Hematopoietic multipotent progenitor cell treated with erythropoietin and hydrocortisone succinate and interleukin-3 and kit ligand, for 6 days (in vitro differentiated cells): ENCODE measurements at regions not wholly inside any gene's neighbourhood (a gene's known extent, or its start where the extent isn't known, plus 50 kb on each side); places are given as distances from the start of the nearest gene placed in this dataset.
A peak's percentile ranks its signal among the peaks of the same experiment; 100 is the strongest.

Experiments used
- DNase-seq: peaks from one replicate; pipeline ENCODE4 v3.0.0-alpha.2; 2015

DNA sequence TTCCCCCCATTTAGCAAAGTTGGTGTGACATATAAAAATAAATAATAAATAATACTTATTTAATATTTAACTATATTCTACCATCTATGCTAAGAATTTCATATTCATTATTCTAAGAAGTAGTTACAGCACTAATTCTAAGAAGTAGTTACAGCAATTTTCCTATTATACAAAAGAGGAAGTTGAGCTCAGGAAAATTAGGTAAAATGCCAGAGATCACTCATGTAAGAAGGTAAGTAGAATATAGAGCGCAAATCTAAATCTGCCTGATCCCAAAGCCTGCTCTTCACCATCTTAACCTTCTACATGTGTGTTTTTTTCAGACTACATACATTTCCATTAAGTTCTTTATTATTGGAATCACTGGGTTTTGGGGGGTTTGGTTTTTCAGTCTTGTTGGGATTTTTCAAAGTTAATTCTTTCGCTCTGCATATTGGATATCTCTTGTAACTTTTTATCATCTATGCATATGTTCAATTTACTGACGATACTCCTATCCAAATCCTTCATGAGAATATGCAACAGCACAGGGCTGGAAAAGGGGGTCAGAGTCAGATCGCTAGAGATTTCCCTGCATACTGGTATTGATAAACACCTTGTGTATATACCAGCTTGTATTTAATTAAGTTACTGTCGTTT is 852.1 kb downstream of the MAT2B start:
- DNase-seq: peak; percentile 64

DNA sequence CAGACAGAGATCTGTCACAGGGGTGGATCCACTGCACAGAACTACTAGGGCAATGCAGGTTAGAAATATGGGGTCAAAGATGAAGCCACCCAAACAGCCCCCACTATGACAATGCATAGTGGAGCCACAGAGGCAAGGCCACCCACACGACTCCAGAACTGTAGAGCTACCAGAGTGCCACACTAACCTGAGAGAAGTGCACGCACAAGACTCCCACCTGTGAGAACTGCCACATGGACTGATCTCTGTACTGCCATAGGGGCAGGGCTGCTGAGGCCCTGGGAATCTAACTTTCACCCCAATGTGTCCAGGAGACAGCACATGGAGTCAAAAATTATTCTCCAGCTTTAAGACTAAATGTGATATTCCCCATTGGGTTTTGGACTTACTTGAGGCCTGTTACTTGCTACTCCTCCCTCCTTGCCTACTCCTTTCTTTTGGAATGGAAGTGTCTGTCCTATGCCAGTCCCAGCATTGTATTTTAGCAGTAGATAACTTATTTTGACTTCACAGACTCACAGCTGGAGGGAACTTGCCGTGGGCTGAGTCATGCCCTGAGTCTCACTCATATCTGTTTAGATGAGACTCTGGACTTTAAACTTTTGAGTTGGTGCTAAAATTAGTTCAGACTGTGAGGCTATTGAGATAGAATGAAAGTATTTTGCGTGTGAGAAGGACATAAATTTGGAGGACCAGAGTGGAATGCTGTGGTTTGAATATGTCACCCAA is 853.3 kb downstream of the MAT2B start:
- peak; percentile 61 for DNase-seq

DNA sequence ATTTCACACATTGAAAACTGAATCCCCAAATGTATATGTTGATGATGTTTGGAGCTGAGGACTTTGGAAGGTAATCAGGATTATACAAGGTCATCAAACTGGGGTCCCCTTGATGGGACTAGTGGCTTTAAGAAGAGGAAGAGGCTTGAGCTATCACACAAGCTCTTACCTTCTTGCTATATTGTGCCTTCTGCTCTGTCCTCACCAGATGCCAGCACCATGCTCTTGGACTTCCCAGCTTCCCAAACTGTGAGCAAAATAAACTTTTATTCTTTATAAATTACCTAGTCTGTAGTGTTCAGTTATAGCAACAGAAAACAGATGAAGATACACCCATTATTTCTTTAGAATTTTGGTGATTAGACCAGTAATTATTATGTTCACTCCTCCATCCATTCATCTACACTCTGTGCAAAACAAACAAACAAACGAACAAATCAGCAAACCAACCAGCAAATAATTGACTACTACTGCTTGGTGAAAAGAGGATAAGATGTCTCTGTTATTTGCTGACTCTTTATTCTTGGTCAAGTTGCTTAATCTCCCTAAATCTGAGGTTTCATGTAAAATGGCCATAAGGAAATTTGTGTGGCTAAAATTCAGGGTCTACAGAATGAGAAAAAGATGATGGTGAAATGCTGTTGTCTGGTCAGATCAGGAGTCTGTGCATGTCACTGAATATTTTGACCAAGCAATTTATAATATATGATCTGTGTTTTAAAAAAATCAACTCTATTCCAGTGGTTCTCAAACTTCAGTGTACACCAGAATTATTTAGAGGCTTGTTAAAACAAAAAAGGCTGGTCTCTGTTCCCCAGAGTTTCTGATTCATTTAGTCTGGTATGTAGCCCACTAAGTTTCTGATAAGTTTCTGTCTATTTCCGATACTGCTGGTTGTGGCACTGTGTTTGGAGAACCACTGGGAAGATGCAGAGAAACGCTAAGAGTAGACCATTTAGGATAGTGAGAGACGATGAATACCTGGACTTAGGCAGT is 854.1 kb downstream of the MAT2B start:
- DNase-seq: no peak

DNA sequence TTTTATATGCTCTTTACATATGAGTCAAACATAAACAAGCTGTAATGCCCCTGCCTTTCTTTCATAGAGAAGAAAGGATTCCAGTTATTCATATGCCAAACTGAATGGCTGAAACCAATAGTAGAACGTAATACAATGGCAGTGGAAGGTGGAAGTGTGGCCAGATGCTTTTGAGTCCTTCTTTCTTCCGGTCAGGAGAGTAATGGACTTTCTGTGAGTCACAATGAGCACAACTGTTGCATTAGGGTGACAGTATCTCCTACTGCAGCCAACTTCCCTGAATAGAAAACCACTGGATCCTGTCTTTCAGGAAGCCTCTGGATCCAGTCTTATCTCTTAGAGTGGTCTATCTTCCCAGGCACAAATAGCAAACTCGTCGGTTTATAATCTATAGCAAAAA is 855.2 kb downstream of the MAT2B start:
- DNase-seq: no peak

DNA sequence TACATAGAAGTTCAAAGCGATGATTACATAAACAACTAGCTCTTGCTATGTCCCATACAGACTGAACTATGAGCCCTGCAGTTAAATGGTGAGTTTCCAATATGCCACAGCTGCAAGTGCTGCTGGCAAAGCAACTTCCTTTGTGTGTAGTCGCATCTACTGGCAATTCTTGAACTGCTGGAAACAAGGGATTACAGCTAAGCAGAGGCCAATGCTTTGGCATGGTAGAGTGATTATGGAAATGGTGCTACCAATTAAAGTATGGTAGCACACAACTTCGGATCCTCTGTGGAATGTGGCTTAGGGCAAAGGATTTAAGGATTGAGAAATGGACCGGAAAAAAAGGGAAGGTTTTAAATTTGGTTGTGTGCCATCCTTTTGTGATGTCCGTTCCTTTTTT is 856.6 kb downstream of the MAT2B start:
- no peak for DNase-seq

DNA sequence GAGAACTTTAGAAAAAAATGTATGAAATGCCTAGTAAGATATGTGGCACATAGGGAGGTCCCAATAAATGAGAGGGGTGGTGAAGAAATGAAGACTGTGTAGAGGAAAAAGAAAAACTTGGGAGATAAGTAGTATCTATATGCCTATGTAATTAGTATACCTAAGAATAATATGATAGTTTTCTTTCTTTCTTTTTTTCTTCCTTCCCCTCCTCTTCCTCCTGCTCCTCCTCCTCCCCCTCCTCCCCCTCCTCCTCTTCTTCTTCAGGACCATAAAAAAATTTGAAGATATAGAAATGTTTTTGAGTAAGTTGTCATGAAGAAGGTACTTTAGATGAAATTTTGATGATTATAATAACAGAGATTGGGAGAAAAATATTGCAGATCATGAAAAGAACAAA is 857.4 kb downstream of the MAT2B start:
- no peak for DNase-seq

DNA sequence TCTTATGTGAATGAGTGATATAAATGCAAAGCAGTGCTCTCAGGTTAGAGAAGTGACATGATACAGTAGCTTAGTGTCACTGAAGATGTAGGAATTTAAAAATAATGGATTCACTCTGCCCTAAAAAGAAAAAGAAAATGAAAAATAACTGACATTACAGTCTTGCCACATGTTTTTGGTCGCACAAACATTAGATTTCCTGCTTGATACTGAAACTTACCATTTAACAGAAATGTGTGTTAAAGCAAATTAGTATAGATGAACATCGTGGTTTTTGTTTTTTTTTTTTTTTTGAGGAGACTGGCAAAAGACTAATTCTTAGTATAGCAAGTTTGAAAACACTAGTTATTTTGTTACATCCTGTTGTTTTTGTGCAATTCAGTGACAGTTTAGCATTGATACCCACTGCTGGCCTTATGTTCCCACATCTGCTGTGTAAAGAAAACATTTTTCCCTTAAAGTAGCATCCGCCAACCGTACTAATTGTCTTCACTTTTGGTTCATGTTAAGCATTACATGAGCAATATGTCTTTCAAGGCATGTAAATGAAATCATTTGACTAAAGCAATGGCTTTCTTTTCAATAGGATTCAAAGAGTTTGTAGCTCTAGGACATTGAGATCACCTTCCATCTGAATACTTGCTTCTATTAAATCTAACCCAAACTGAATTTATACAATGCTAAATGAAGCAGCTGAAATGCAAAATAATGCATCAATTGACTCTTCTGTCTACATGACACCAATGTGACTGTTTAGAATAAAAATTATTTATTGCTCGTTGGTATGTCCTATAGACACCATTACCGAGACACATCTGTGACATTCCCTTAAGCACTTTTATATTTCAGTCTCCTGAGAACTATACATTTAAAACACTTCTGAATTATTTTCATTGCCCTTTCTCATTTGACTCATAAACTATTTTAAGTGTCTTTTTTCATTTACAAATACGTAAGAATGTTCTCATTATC is 859.1 kb downstream of the MAT2B start:
- DNase-seq: no peak

DNA sequence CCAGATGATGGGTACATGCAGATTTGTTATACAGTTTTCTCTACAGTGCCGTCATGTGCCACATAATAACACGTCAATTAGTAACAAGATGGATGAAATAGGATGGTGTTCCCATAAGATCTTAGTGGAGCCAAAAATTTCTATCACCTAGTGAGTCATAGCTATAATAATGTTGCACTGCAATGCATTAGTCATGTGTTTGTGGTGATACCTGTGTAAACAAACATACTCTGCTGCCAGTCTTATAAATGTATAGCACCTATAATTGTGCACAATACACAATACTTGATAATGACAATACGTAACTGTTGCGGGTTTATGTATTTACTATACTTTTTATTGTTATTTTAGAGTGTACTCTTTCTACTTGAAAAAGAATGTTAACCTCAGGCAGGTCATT is 865.4 kb downstream of the MAT2B start:
- DNase-seq: no peak

DNA sequence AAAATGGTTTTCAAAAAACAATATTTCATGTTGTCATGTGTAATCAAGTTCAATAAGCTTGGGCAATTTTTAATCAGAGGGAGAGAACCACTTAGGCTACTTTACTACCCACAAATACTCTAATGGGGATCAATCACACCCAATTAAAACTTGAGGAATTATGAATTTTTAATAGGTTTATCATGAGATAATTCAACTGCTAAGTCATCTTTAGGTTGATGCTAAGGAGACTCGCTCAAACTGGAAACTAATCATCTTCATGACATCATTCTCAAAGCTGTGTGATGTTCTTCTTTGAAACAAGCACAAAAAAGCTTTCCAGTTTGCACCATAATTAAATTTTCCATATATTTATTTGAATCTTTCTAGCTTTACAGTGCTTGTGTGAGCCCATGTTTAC is 867.5 kb downstream of the MAT2B start:
- no peak for DNase-seq

DNA sequence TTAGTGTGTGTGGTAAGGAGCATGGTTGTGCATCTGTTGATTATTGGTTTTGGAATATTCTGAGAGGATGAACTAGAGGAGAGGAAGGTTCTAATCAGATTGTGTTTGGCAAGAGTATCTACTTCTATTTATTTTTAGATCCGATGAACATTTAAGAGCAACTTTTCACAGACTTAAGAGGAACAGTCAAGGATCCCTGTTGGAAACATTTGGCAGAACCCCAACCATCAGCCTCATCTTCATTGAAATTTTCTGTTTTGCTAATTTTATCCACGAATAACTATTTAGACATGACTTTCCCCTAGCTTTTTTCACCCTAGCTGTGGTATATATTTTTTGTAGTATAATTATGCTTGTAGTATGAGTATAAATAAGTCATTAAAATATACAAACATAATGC is 868.5 kb downstream of the MAT2B start:
- no peak for DNase-seq

DNA sequence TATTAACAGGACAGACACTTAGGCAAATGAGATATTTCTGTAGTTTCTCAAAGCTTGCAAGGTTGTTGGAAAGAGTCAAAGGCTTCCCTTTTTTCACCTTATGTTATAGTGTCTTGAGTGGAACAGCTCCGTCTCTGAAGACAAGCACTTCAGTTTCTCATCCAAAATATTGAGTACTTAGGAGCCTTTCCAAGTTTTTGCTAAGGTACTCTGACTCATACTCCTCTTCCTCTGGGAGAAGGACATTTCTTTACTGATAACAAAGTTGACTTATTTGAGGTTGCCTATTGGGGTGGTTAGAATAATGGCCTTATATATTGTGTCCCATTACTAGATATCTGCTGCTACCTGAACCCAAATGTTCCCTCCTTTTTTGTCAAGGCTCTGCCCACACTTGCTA is 869.6 kb downstream of the MAT2B start:
- DNase-seq: no peak

DNA sequence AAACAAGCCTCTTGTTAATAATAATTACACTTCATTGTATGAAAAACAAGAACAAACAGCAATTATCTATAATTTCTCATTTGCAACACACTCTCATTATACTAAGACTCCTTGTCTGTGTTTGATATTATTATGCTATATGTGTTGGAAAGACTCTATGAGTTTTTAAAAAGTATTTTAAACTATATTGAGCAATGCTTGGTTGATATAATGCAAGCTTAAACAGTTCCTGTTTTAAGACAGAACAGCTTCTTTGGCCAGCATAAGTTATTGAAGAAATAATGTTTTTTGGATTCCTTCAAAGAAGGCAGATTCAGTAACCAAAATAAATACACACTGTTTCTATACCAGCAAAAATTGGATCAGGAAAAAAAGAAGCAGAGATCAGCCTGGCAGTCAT is 871.4 kb downstream of the MAT2B start:
- peak; percentile 40 for DNase-seq

DNA sequence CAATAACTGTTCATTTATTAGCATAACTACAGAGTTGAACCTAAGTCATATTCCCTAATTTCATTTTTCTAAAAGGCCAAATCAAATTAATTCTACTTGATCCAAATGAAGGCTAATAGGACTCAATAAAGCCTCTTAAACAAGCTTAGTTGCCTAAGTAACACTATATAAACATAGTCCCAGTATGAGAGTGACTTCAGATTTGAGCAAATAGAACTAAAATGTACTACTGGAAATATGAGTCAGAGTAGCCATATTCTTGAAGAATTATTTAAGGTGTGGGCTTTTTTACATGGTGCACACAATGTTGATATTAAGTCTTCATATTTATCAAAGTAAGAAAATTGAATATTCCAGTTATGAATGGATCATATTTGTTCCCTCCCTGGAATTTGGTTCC is 872.3 kb downstream of the MAT2B start:
- DNase-seq: no peak

DNA sequence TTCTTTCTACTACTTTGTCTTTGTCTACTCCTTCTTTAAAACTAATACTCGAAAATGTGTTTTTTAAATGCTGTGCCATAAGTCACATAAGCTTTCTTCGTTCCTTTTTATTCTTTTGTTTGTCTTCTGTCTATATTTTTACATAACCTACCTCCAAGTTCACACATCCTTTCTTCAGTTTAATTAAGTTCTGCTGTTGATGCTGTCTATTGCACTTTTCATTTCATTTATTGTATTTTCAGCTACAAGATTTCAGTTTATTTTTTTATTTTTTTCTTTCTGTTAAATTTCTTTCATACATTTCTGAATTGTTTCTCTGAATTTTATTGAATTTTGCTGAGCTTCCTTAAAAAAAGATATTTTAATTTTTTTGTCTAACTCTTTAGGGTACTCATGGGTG is 878.2 kb downstream of the MAT2B start:
- no peak for DNase-seq

DNA sequence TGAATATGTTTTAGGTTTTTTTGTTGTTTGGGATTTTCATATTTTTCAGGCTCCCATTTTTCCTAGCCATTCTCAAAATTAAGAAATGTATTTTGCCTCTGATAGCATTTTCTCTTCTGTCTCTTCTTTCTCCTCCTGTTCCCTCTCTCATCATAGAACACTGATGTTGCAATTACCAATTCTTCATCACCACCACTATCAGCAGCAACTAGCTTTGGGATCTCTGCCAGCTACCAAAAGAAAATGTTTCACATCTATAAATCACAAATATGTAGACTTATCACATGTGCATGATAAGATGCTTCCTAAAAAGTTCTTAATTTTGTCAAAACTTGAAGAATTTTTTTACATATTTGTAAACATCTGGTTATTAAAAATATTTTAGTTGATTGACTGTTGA is 887.1 kb downstream of the MAT2B start:
- peak; percentile 23 for DNase-seq

DNA sequence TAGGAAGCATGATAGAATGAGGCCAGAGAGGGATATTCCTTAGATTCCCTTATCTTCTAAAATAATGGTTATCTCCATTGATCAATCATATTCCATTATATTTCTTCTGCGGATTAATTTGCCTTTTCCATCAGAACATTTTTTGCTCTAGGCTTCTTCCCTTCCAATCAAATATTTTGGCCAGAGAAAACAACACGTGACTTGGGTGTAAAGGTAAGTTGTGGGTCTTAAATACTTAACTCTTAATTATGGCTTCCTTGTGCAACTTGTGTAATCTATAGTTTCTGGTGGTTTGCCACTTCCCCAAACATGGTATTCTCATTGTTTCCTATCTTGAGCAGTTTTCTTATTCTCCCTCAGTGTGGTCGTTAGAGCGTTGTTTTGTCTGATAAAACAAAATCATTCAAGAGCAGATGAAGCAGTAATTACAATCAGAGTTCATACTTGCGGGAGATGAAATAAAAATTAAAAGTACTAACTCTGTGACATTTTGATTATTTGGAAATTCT is 889.3 kb downstream of the MAT2B start:
- DNase-seq: peak; percentile 63

DNA sequence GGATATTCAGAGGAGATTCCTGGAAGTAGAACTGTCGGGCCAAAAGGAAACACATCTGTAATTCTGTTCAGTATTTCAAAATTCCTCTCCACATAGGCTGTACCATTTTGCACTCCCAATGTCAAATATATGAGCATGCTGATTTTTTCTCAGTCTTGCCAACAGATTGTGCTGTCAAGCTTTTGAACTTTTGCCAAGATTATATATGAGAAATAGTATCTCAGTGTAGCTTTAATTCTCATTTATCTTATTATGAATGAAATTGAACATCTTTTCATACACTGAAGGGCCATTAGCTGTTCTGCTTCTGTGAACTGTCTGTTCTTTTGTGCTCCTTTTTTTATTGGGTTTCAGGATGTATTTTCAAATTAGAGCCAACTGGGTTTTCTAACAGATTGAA is 907.1 kb downstream of the MAT2B start:
- no peak for DNase-seq

DNA sequence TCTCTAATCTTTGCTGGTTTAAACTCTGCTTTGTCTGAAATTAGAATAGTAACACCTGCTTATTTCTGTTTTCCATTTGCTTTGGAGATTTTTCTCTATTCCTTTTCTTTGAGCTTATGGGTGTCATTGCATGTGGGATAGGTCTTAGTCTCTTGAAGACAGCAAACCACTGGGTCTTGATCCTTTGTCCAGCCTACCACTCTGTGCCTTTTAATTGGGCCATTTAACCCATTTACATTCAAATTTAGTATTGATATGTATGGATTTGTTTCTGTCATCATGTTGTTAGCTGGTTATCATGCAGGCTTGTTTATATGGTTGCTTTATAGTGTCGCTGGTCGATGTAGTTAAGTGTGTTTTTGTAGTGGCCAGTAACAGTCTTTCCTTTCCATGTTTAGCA is 914.7 kb downstream of the MAT2B start:
- no peak for DNase-seq

DNA sequence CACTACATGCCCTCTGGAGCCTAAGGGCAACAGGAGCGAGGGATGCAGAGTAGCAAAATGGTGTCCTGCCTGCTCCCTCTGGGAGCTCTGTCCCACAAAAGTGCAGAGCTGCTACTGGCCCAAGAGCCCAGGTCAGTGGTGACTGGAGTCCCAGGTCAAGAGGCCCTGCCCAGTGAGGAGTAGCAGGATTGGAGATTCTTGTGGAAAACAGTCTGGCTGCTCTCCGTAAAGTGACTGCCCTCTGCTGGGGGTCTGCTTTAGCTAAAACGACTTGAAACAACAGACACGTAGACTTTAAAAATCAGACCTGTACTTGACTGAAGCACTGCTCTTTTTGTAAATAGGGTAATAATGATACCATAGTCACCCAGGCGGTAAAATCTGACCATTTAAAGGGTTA is 917.0 kb downstream of the MAT2B start:
- peak; percentile 9 for DNase-seq

DNA sequence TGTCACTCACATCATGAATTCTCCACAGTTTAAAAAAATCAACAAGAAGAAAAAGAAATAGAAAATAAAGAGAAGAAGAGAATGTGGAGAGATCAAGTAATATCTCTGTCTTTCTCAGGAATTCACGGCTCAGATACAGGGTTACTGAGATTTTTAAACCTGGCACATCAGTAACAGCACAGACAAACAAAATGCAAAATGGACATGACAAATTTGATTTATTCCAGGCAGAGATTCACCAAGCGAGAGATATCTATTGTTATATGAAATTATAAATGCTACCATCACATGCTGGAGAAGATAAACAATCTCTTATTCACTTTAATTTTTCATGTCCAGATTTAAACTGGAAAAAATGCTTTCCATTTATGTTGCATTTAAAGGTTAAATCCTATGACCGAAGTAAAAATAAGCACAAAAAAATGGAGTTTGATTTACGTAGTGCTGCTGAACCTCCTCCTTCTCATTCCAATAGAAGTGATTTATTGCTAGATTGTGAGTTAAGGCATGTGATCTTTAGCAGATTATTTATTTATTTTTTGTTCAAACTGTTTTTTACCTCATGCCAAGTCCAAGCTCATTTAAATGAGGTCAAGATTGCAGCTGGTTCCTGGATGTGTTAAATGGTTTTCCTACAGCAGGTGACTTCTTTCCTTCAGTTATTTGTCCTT is 926.4 kb downstream of the MAT2B start:
- no peak for DNase-seq

DNA sequence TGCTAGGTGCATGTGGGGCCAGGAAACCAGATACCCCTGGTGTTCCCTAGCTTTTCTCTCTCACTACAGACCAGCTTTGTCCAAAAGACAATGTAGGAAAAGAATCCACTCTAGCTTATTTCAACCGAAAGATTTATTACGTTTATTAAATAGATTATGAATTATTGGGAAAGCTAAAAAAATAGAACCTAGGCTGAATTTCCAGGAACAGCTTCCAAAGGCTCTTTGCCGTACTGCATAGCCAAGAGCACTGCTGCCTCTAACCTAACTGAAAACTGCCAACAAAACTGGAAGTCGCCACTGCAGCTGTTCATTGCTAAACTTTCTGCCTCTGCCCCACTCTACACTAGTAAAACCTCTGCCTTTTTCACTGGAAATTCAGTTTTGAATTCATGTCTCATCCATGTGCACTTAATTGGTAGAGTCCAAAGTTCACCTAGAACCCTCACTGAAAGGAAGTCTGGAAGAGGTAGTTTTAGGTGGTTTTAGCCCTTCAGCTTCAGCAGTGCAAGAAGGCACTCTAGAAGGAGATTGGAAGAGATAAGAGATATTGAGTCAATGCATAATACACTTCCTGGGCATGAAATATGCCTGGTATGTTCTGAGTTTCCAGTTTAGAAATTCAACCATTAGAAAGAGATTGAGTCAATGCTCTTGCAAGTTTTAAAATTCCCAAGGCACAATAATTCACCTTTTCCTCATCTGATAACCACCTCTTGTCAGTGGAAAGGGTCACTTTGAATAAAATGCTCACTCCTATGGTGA is 927.9 kb downstream of the MAT2B start:
- DNase-seq: no peak
